Trophoblast cell (in vitro differentiated cells and primary cell): ENCODE measurements at regions not wholly inside any gene's neighbourhood (a gene's known extent, or its start where the extent isn't known, plus 50 kb on each side); places are given as distances from the start of the nearest gene placed in this dataset.

Experiments
- DNase-seq, 2 donors: peaks; one replicate each; pipeline ENCODE4 v3.0.0-alpha.2; 2016
- H2AFZ ChIP-seq: 2 replicates; pipeline ENCODE4 v1.6.1; 2013; ENCODE audit warnings: low read length, moderate library complexity, mild to moderate bottlenecking; ENCODE audit not compliant: insufficient read depth, poor library complexity
- H2AK5ac ChIP-seq: 2 replicates; pipeline ENCODE4 v1.6.1; 2013; ENCODE audit warnings: mild to moderate bottlenecking, low read length
- H2BK120ac ChIP-seq: 2 replicates; pipeline ENCODE4 v1.6.1; 2013; ENCODE audit warnings: low read length, mild to moderate bottlenecking, moderate library complexity; ENCODE audit not compliant: insufficient read depth, poor library complexity
- H2BK12ac ChIP-seq: 2 replicates; pipeline ENCODE4 v1.6.1; 2013; ENCODE audit warnings: mild to moderate bottlenecking, low read length, moderate library complexity
- H2BK5ac ChIP-seq: 2 replicates; pipeline ENCODE4 v1.6.1; 2013; ENCODE audit warnings: low read length, low read depth, moderate library complexity, mild to moderate bottlenecking; ENCODE audit not compliant: poor library complexity
- H3K14ac ChIP-seq: 2 replicates; pipeline ENCODE4 v1.6.1; 2013; ENCODE audit warnings: mild to moderate bottlenecking, low read length
- H3K18ac ChIP-seq: 2 replicates; pipeline ENCODE4 v1.6.1; 2013; ENCODE audit warnings: mild to moderate bottlenecking, low read length
- H3K23ac ChIP-seq: 2 replicates; pipeline ENCODE4 v1.6.1; 2013; ENCODE audit warnings: low read length
- H3K27ac ChIP-seq: 2 replicates; pipeline ENCODE4 v1.5.1; 2013; ENCODE audit warnings: low read depth, mild to moderate bottlenecking, inconsistent platforms, low read length, moderate library complexity
- H3K27me3 ChIP-seq: 2 replicates; pipeline ENCODE4 v1.6.1; 2013; ENCODE audit warnings: inconsistent platforms, mild to moderate bottlenecking, low read length, moderate library complexity; ENCODE audit not compliant: insufficient read depth
- H3K36me3 ChIP-seq, 2 experiments: 1 replicate in 1 of 2; 2 replicates in 1 of 2; pipeline ENCODE4 v1.6.1; 2013; ENCODE audit warnings: low read length in 2 of 2, mild to moderate bottlenecking in 2 of 2, moderate library complexity in 1 of 2; ENCODE audit not compliant: insufficient read depth in 2 of 2, control insufficient read depth in 1 of 2
- H3K4ac ChIP-seq: 2 replicates; pipeline ENCODE4 v1.6.1; 2013; ENCODE audit warnings: low read depth, mild to moderate bottlenecking, low read length, moderate library complexity
- H3K4me1 ChIP-seq, 2 experiments: 1 replicate in 1 of 2; 2 replicates in 1 of 2; pipeline ENCODE4 v1.6.1; 2013; ENCODE audit warnings: low read length in 2 of 2, mild to moderate bottlenecking in 2 of 2, moderate library complexity in 1 of 2; ENCODE audit not compliant: insufficient read depth in 2 of 2, control insufficient read depth in 1 of 2
- H3K4me2 ChIP-seq: 2 replicates; pipeline ENCODE4 v1.6.1; 2013; ENCODE audit warnings: inconsistent platforms, mild to moderate bottlenecking, low read length, moderate library complexity
- H3K4me3 ChIP-seq: 2 replicates; pipeline ENCODE4 v1.5.1; 2013; ENCODE audit warnings: mild to moderate bottlenecking, low read depth, low read length, inconsistent platforms
- H3K79me1 ChIP-seq: one replicate; pipeline ENCODE4 v1.6.1; 2013; ENCODE audit warnings: low read length
- H3K79me2 ChIP-seq: 2 replicates; pipeline ENCODE4 v1.6.1; 2013; ENCODE audit warnings: low read length, mild to moderate bottlenecking; ENCODE audit not compliant: control insufficient read depth, insufficient read depth, poor library complexity
- H3K9ac ChIP-seq: 2 replicates; pipeline ENCODE4 v1.6.1; 2013; ENCODE audit warnings: mild to moderate bottlenecking, low read length
- H3K9me3 ChIP-seq: 2 replicates; pipeline ENCODE4 v1.6.1; 2013; ENCODE audit warnings: low read depth, mild to moderate bottlenecking, control low read depth, inconsistent platforms, low read length; ENCODE audit not compliant: insufficient read depth
- H4K12ac ChIP-seq: 2 replicates; pipeline ENCODE4 v1.6.1; 2013; ENCODE audit warnings: low read depth, mild to moderate bottlenecking, low read length, moderate library complexity
- H4K8ac ChIP-seq: 2 replicates; pipeline ENCODE4 v1.6.1; 2013; ENCODE audit warnings: low read depth, mild to moderate bottlenecking, low read length, moderate library complexity
- H4K91ac ChIP-seq: one replicate; pipeline ENCODE4 v1.6.1; 2013; ENCODE audit warnings: low read depth, mild to moderate bottlenecking, low read length, moderate library complexity
- WGBS: extraction: QIAGEN DNeasy Blood & Tissue Kit; methylation state at CpG from one replicate; pipeline ENCODE4 v1.1.7; 2013; ENCODE audit warnings: missing lambda C conversion rate; ENCODE audit not compliant: insufficient read length, insufficient coverage; ENCODE audit errors: extremely low coverage; 5-methylcytosine and 5-hydroxymethylcytosine counted together

DNA sequence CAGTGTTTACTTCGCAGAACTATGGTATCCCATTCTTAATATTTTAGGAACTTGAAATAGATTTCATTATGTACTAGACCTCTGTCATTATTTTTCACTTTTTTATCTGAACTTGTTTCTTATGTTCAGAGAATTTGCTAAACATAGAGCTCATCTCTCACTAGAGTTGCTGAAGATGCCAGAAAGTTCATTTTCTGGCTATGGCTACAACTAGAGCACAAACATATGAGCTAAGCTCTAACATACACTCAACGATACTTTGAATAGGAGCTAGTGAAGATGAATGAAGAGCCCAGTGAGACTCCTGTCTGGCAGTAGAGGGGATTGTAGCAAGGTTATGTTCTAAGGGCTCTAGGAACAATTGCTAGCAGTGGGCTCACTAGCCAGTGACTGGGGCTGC lies 582.2 kb downstream of the KIF4B start:
- Histone ChIP-seq H3K4me2 (no peak overlapping the region), H3K23ac (no peak overlapping the region), H3K79me1 (no peaks in the 10 kb centered on the region), H3K9ac (no peak overlapping the region), H4K12ac (no peak overlapping the region), H3K14ac (no peak overlapping the region), H3K27ac (no peak overlapping the region), H4K91ac (no peak overlapping the region), H3K4me3 (no peak overlapping the region), H2AFZ (no peak overlapping the region), H3K79me2 (no peaks in the 10 kb centered on the region), H2BK12ac (no peak overlapping the region), H2AK5ac (no peak overlapping the region), H3K27me3 (no peaks in the 10 kb centered on the region), H3K4me1 (no peaks in the 10 kb centered on the region), H4K8ac (no peak overlapping the region), H2BK120ac (no peak overlapping the region), H3K4ac (no peak overlapping the region), H2BK5ac (no peak overlapping the region), H3K18ac (no peak overlapping the region), H3K9me3 (no peaks in the 10 kb centered on the region), H3K36me3 (no peaks in the 10 kb centered on the region)
- WGBS = no CpG with 5 or more reads among the region's 2 CpGs
- no peak for DNase-seq

DNA sequence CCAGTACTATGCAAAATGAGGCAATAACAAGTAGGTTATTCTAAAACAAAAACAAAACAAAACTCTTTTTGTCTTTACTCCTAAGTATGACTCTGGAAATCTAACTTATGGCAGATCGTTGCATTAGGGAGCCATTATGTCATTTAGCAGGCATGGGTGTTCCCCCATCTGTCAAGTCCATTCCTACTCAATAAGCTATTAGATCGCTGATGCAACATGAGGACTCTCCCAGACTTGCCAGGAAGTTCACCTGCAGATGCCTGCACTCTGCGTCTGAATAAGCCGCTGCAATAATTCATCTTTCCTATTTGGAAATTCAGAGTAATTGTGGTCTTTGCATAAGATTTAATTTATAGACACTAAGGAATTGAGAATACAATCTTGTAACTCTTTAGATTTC lies 585.0 kb downstream of the KIF4B start:
- Histone ChIP-seq H3K79me1 (no peaks in the 10 kb centered on the region), H3K4me2 (no peak overlapping the region), H2BK12ac (no peak overlapping the region), H3K23ac (no peak overlapping the region), H3K14ac (no peak overlapping the region), H2BK120ac (no peak overlapping the region), H3K4me3 (no peak overlapping the region), H3K9me3 (no peaks in the 10 kb centered on the region), H2AFZ (no peak overlapping the region), H4K8ac (no peak overlapping the region), H3K79me2 (no peaks in the 10 kb centered on the region), H3K4me1 (no peaks in the 10 kb centered on the region), H3K4ac (no peak overlapping the region), H4K91ac (no peak overlapping the region), H2AK5ac (no peak overlapping the region), H3K9ac (no peak overlapping the region), H3K36me3 (no peaks in the 10 kb centered on the region), H4K12ac (no peak overlapping the region), H2BK5ac (no peak overlapping the region), H3K18ac (no peak overlapping the region), H3K27ac (no peak overlapping the region), H3K27me3 (no peaks in the 10 kb centered on the region)
- WGBS = no CpG with 5 or more reads among the region's 4 CpGs
- no peak for DNase-seq

DNA sequence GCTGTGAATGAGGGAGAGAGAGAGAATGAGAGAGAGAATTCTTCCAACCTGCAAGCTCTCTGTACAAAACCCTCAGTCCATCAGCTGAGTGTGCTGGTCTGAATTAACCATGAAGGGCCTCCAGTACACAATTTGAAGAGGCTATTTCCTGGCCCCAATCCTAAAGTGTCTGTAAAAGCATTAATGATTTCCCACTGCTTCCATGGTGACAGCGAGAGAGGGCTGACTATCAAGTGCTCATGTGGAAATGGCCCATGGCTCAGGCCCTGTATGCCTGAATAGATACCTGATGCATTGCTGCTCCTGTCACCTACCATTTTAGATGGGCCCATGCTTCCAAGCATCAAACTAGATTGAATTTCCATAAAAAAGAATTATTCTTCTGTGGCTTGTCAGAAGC lies 592.4 kb downstream of the KIF4B start:
- H3K27me3 ChIP-seq = no peaks in the 10 kb centered on the region
- H2AFZ ChIP-seq = no peak overlapping the region
- H3K4me3 ChIP-seq = no peak overlapping the region
- H3K4ac ChIP-seq = no peak overlapping the region
- H4K91ac ChIP-seq = no peak overlapping the region
- no peak overlapping the region for H3K9ac ChIP-seq
- no peaks in the 10 kb centered on the region for H3K79me2 ChIP-seq
- no peak overlapping the region for H4K12ac ChIP-seq
- H2BK120ac ChIP-seq = no peak overlapping the region
- no peak for DNase-seq
- no peak overlapping the region for H2BK5ac ChIP-seq
- no peaks in the 10 kb centered on the region for H3K9me3 ChIP-seq
- no peak overlapping the region for H4K8ac ChIP-seq
- H3K14ac ChIP-seq = no peak overlapping the region
- H2BK12ac ChIP-seq = no peak overlapping the region
- no peaks in the 10 kb centered on the region for H3K36me3 ChIP-seq
- WGBS = no CpG with 5 or more reads among the region's 1 CpG
- H3K18ac ChIP-seq = no peak overlapping the region
- H3K27ac ChIP-seq = no peak overlapping the region
- no peak overlapping the region for H3K23ac ChIP-seq
- no peaks in the 10 kb centered on the region for H3K79me1 ChIP-seq
- no peaks in the 10 kb centered on the region for H3K4me1 ChIP-seq
- no peak overlapping the region for H2AK5ac ChIP-seq
- H3K4me2 ChIP-seq = no peak overlapping the region

DNA sequence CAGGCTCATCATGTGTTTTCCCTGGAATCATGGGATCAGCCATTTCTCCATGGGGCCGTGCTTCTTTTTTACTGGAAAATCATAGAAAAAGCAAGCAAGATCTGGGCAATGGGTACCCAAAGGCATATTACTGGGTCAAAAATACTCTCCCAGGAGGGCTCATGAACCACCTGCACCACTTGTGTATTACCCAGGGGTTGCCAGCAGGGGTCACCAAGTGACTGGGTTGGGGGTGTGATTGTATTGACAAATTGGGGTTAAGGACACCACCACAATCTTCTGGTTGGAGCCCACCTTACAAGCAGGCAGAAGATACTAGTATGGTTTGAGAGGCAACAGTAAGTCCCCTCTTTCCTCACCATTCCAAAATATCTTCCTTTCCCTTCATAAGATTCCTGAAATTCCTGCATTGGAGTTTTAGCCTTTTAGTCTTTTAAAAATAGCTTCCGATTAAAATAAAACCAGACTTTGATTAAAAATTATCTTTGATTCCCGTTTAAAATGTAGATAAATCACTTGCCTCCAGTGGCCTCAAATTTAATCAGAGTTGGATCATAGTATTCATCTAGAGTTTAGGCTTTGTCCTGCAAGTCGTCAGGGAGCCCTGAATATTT lies 603.3 kb downstream of the KIF4B start:
- Histone ChIP-seq H3K4me1 (no peaks in the 10 kb centered on the region), H2AK5ac (no peak overlapping the region), H3K18ac (no peak overlapping the region), H4K91ac (no peak overlapping the region), H3K4ac (no peak overlapping the region), H2BK5ac (no peak overlapping the region), H2BK120ac (no peak overlapping the region), H3K23ac (no peak overlapping the region), H3K36me3 (no peaks in the 10 kb centered on the region), H2AFZ (no peak overlapping the region), H3K4me3 (no peak overlapping the region), H3K14ac (no peak overlapping the region), H2BK12ac (no peak overlapping the region), H4K12ac (no peak overlapping the region), H3K79me1 (no peaks in the 10 kb centered on the region), H3K9me3 (no peaks in the 10 kb centered on the region), H3K79me2 (no peaks in the 10 kb centered on the region), H4K8ac (no peak overlapping the region), H3K4me2 (no peak overlapping the region), H3K27me3 (no peaks in the 10 kb centered on the region), H3K9ac (no peak overlapping the region), H3K27ac (no peak overlapping the region)
- peak in 1 of 2 donors; percentile 6 for DNase-seq
- WGBS = no CpG with 5 or more reads among the region's 4 CpGs
